GM12891 (cell line): ENCODE measurements at regions not wholly inside any gene's neighbourhood (a gene's known extent, or its start where the extent isn't known, plus 50 kb on each side); places are given as distances from the start of the nearest gene placed in this dataset.

ENCODE experiments used
- DNase-seq: peaks from one replicate; pipeline ENCODE4 v3.0.0; 2011; ENCODE audit warnings: low spot score; ENCODE audit not compliant: insufficient read length
- FAIRE-seq: peaks from 2 replicates; lab custom pipeline; 2011; peaks lifted over from hg19 to GRCh38; lab: Jason Lieb, UNC
- PAX5 ChIP-seq: IDR thresholded peaks from 2 replicates; pipeline ENCODE4 v1.6.1; 2011; ENCODE audit warnings: low read length, moderate library complexity, mild to moderate bottlenecking; ENCODE audit not compliant: insufficient read depth, severe bottlenecking
- POLR2A ChIP-seq: IDR thresholded peaks from 2 replicates; pipeline ENCODE4 v1.6.1; 2011; ENCODE audit warnings: low read depth, low read length, control low read depth
- POLR2AphosphoS5 ChIP-seq: IDR thresholded peaks from 2 replicates; pipeline ENCODE4 v1.6.1; 2011; ENCODE audit warnings: low read depth, low read length, control low read depth
- POU2F2 ChIP-seq: IDR thresholded peaks from 2 replicates; pipeline ENCODE4 v1.6.1; 2011; ENCODE audit warnings: low read depth, mild to moderate bottlenecking, control low read depth, low read length, moderate library complexity
- SPI1 ChIP-seq: IDR thresholded peaks from 2 replicates; pipeline ENCODE4 v1.6.1; 2011; ENCODE audit warnings: low read depth, low read length, control low read depth
- TAF1 ChIP-seq: IDR thresholded peaks from 2 replicates; pipeline ENCODE4 v1.6.1; 2011; ENCODE audit warnings: low read depth, low read length, control low read depth

GRCh38 chr11:134008634-134009071 lies 51.9 kb upstream of the IGSF9B start:
- FAIRE-seq (peak; percentile 55), DNase-seq (no peak)
- TF ChIP-seq POLR2AphosphoS5 (no peak), SPI1 (no peak), POU2F2 (no peak), POLR2A (no peak), PAX5 (no peak), TAF1 (no peak)

- no peak for DNase-seq
- no peak for FAIRE-seq
- no peak for TF ChIP-seq TAF1
- TF ChIP-seq POLR2AphosphoS5: no peak
- TF ChIP-seq POLR2A: no peak
- no peak for TF ChIP-seq PAX5
Observed at GRCh38 chr11:134013518-134013917, 55.4 kb upstream of the JAM3 start.

GRCh38 chr11:134014511-134014910 lies 54.4 kb upstream of the JAM3 start:
- TF ChIP-seq TAF1: no peak
- no peak for TF ChIP-seq POLR2A
- TF ChIP-seq POU2F2: no peak
- no peak for TF ChIP-seq POLR2AphosphoS5
- no peak for TF ChIP-seq SPI1
- TF ChIP-seq PAX5: no peak
- DNase-seq: no peak
- no peak for FAIRE-seq

- TF ChIP-seq SPI1 (no peak), TAF1 (no peak), POU2F2 (no peak), POLR2AphosphoS5 (no peak), POLR2A (no peak), PAX5 (no peak)
- DNase-seq (no peak), FAIRE-seq (no peak)
Observed at GRCh38 chr11:134015556-134015955, 53.3 kb upstream of the JAM3 start.

GRCh38 chr11:134017511-134018430 lies 51.1 kb upstream of the JAM3 start:
- no peak for DNase-seq
- TF ChIP-seq POU2F2: no peak
- TF ChIP-seq PAX5: no peak
- no peak for TF ChIP-seq POLR2A
- no peak for TF ChIP-seq SPI1
- TF ChIP-seq TAF1: no peak
- no peak for FAIRE-seq
